Uterus (tissue), 2 donors: ENCODE measurements at regions not wholly inside any gene's neighbourhood (a gene's known extent, or its start where the extent isn't known, plus 50 kb on each side); places are given as distances from the start of the nearest gene placed in this dataset.

Experiments
- POLR2A ChIP-seq, 2 donors: fragments of 450-650 bp; IDR thresholded peaks; one replicate each; pipeline ENCODE4 v1.6.1; 2016; ENCODE audit warnings: antibody characterized with exemption in 2 of 2, mild to moderate bottlenecking in 1 of 2, moderate library complexity in 1 of 2
- TF ChIP-seq, protein P1 (sequence below), 4 experiments: fragments of 200-600 bp in 2 of 4; fragments of 450-650 bp in 2 of 4; sonication (generic) in 2 of 4; IDR thresholded peaks; one replicate each; pipeline ENCODE4 v1.5.1; 2016 to 2019; ENCODE audit warnings: antibody characterized with exemption in 4 of 4, mild to moderate bottlenecking in 2 of 4, moderate library complexity in 1 of 4

DNA sequence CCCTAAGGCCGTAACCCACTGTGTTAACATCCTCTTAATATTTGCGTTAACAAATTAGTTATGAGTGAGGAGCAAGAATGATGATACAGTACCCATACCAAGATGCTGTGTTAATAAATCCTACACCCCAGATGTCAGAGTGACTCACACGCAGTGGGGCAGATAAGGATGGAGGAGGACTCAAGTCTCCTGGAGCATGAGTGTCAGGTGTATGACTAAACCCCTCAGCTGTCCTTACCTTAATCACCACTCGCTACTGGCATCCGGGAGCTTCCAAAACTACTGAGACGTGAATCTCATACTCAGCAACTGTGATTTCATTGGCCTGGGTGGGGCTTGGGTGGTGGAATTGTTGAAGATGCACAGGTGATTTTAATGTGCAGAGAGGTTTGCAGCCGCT, 131.3 kb upstream of the MTHFD1L start:
- TF ChIP-seq, protein P1, sequence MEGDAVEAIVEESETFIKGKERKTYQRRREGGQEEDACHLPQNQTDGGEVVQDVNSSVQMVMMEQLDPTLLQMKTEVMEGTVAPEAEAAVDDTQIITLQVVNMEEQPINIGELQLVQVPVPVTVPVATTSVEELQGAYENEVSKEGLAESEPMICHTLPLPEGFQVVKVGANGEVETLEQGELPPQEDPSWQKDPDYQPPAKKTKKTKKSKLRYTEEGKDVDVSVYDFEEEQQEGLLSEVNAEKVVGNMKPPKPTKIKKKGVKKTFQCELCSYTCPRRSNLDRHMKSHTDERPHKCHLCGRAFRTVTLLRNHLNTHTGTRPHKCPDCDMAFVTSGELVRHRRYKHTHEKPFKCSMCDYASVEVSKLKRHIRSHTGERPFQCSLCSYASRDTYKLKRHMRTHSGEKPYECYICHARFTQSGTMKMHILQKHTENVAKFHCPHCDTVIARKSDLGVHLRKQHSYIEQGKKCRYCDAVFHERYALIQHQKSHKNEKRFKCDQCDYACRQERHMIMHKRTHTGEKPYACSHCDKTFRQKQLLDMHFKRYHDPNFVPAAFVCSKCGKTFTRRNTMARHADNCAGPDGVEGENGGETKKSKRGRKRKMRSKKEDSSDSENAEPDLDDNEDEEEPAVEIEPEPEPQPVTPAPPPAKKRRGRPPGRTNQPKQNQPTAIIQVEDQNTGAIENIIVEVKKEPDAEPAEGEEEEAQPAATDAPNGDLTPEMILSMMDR (IDR thresholded peaks at IDR 0.05) = no peak
- no peak for TF ChIP-seq POLR2A (IDR thresholded peaks at IDR 0.05)
